ENCODE measurements at regions not wholly inside any gene's neighbourhood (a gene's known extent, or its start where the extent isn't known, plus 50 kb on each side); places are given as distances from the start of the nearest gene placed in this dataset.

DNA sequence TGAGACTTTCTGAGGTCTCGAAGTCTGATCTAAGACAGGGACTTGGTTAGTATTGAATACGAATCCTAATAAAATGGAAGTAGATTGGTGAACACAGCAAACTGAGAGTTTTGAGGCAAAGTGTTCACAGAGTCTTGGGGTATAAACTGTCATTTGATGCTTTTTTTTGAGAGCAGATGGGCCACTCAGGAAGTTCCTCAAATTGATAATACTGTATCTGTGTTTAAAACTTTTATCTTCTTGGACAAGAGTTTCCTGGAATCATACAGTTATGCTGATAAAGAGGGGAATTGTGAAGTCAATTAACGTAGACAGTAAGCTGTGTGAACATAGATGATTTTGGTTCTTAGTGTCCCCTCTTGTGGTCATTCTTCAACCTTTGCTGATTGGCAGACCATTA, 80.0 kb upstream of the CLPB start:
- dilution Hi-C loops (cut with HindIII; ENCODE audit: low sequenced_read_pairs, unreplicated experiment), result no loop called here
- intact Hi-C loops (cut with micrococcal nuclease), result no loop called here
- no peak overlapping the region for H3K14ac ChIP-seq (replicated peaks; ENCODE audit: low read depth, low read length)
- no peak overlapping the region for H3K23ac ChIP-seq (ENCODE audit: low read depth, low read length)
- H2BK120ac ChIP-seq (ENCODE audit: low read depth, low read length), result no peak overlapping the region
- no peak overlapping the region for H3K27ac ChIP-seq (ENCODE audit: insufficient read depth, low read length)
- no peaks in the 10 kb centered on the region for H3K79me1 ChIP-seq (ENCODE audit: low read depth in 1 of 2, low read length in 2 of 2)
- H2BK5ac ChIP-seq (ENCODE audit: low read depth, low read length, poor library complexity, severe bottlenecking), result no peak overlapping the region
- no peak for DNase-seq
- H4K20me1 ChIP-seq (ENCODE audit: insufficient read depth, low read length), result no peaks in the 10 kb centered on the region
- no peak overlapping the region for H3K56ac ChIP-seq (ENCODE audit: extremely low read depth, insufficient read depth, low read length)
- no peak overlapping the region for H3K4ac ChIP-seq (ENCODE audit: low read depth, low read length)
- no peak for TF ChIP-seq RFX5 (IDR thresholded peaks at IDR 0.05; ENCODE audit: low read depth, low read length)
- TF ChIP-seq SMC3 (IDR thresholded peaks at IDR 0.05; ENCODE audit: low read depth, low read length), result no peak
- TF ChIP-seq RCOR1 (IDR thresholded peaks at IDR 0.05; ENCODE audit: insufficient replicate concordance, low read length), result no peak
- TF ChIP-seq CHD1 (IDR thresholded peaks at IDR 0.05; ENCODE audit: low read depth, low read length), result no peak
- no peak for TF ChIP-seq BHLHE40 (IDR thresholded peaks at IDR 0.05; ENCODE audit: low read depth, low read length)
- TF ChIP-seq, protein P1, sequence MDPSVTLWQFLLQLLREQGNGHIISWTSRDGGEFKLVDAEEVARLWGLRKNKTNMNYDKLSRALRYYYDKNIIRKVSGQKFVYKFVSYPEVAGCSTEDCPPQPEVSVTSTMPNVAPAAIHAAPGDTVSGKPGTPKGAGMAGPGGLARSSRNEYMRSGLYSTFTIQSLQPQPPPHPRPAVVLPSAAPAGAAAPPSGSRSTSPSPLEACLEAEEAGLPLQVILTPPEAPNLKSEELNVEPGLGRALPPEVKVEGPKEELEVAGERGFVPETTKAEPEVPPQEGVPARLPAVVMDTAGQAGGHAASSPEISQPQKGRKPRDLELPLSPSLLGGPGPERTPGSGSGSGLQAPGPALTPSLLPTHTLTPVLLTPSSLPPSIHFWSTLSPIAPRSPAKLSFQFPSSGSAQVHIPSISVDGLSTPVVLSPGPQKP (IDR thresholded peaks at IDR 0.05; ENCODE audit: borderline replicate concordance, low read depth, low read length), result no peak
- TF ChIP-seq, protein P2, sequence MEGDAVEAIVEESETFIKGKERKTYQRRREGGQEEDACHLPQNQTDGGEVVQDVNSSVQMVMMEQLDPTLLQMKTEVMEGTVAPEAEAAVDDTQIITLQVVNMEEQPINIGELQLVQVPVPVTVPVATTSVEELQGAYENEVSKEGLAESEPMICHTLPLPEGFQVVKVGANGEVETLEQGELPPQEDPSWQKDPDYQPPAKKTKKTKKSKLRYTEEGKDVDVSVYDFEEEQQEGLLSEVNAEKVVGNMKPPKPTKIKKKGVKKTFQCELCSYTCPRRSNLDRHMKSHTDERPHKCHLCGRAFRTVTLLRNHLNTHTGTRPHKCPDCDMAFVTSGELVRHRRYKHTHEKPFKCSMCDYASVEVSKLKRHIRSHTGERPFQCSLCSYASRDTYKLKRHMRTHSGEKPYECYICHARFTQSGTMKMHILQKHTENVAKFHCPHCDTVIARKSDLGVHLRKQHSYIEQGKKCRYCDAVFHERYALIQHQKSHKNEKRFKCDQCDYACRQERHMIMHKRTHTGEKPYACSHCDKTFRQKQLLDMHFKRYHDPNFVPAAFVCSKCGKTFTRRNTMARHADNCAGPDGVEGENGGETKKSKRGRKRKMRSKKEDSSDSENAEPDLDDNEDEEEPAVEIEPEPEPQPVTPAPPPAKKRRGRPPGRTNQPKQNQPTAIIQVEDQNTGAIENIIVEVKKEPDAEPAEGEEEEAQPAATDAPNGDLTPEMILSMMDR (conservative IDR thresholded peaks at IDR 0.05; ENCODE audit: low read depth, low read length), result no peak
- TF ChIP-seq, protein P3, sequence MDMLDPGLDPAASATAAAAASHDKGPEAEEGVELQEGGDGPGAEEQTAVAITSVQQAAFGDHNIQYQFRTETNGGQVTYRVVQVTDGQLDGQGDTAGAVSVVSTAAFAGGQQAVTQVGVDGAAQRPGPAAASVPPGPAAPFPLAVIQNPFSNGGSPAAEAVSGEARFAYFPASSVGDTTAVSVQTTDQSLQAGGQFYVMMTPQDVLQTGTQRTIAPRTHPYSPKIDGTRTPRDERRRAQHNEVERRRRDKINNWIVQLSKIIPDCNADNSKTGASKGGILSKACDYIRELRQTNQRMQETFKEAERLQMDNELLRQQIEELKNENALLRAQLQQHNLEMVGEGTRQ (IDR thresholded peaks at IDR 0.05; ENCODE audit: low read depth, low read length), result no peak
- no peak for TF ChIP-seq RAD21 (IDR thresholded peaks at IDR 0.05; ENCODE audit: low read length)
- no peak for TF ChIP-seq MAFK (IDR thresholded peaks at IDR 0.05; ENCODE audit: low read depth, low read length)
- no peak for TF ChIP-seq FOS (IDR thresholded peaks at IDR 0.05; ENCODE audit: low read depth, low read length)
- TF ChIP-seq CEBPB (IDR thresholded peaks at IDR 0.05; ENCODE audit: low read depth, low read length), result no peak
- in situ Hi-C loops (cut with MboI; ENCODE audit: low sequenced_read_pairs), result no loop called here
- BruUV-seq (replicated peaks), result no TSS peak
- no peak overlapping the region for H2BK20ac ChIP-seq (ENCODE audit: low read depth, low read length)
- no peak overlapping the region for H4K91ac ChIP-seq (ENCODE audit: insufficient read depth, low read depth, low read length)
- no peak overlapping the region for H4K5ac ChIP-seq (ENCODE audit: low read depth, low read length)
- H3K9ac ChIP-seq (ENCODE audit: low read depth, low read length), result no peak overlapping the region
- no peak overlapping the region for H3K4me3 ChIP-seq (ENCODE audit: insufficient read depth, low read depth, low read length)
- H3K9me3 ChIP-seq (ENCODE audit: control insufficient read depth, insufficient read depth, low read length), result peaks cover 14% of the 10 kb centered on the region
- CTCF ChIA-PET, result no interaction called here
- H3K36me3 ChIP-seq (ENCODE audit: control insufficient read depth, insufficient read depth, low read length), result no peaks in the 10 kb centered on the region
- peaks cover 8% of the 10 kb centered on the region for H3K27me3 ChIP-seq (ENCODE audit: control insufficient read depth, insufficient read depth, low read length)
- no peak overlapping the region for H3K4me2 ChIP-seq (ENCODE audit: low read depth, low read length)
- H3K9me1 ChIP-seq (ENCODE audit: insufficient read depth, low read length), result no peaks in the 10 kb centered on the region
- no peak for ATAC-seq (ENCODE audit: low read depth)
- POLR2A ChIA-PET (ENCODE audit: unreplicated experiment), result no interaction called here
- 17% methylated on average over 1 of the region's 3 CpGs; no CpG with 5 or more reads in 1 of the 2 experiments for WGBS, 2 experiments (ENCODE audit: extremely low coverage in 2 of 2, insufficient read length in 1 of 2)
- no peak overlapping the region for H2BK15ac ChIP-seq (ENCODE audit: low read depth, low read length)
- no peak overlapping the region for H4K8ac ChIP-seq (ENCODE audit: low read depth in 2 of 2, low read length in 2 of 2)
- no peak overlapping the region for H2AK5ac ChIP-seq (ENCODE audit: low read depth, low read length)
- no peaks in the 10 kb centered on the region for H3K4me1 ChIP-seq (ENCODE audit: control insufficient read depth, insufficient read depth, low read length)
- no peak overlapping the region for H3K18ac ChIP-seq (ENCODE audit: low read depth, low read length)
- H2AFZ ChIP-seq (replicated peaks; ENCODE audit: low read length, poor library complexity), result no peak overlapping the region
- no peak overlapping the region for H2AK9ac ChIP-seq (replicated peaks; ENCODE audit: low read depth, low read length, poor library complexity)

Data from IMR-90 (cell line).